NCI-H1694 treated with DMSO at 0.1 percent for 48 hours (cell line): ENCODE measurements at regions not wholly inside any gene's neighbourhood (a gene's known extent, or its start where the extent isn't known, plus 50 kb on each side); places are given as distances from the start of the nearest gene placed in this dataset.
"Not testable (repeated sequence)": the region's sequence is repeated elsewhere in the genome, so short reads cannot be mapped to it uniquely, and the experiment has no call there.

Experiments used
- DNase-seq: peaks from one replicate; lab custom pipeline; 2025; lab: John Stamatoyannopoulos, UW

- DNase-seq = not testable (repeated sequence)
Observed at GRCh38 chr2:95765925-95766910, 174.4 kb downstream of the TRIM43 start.

- DNase-seq = not testable (repeated sequence)
Observed at GRCh38 chr2:95767531-95767930, 175.7 kb downstream of the TRIM43 start.

GRCh38 chr2:95767950-95768349 is 176.1 kb downstream of the TRIM43 start:
- DNase-seq = not testable (repeated sequence)

- DNase-seq = not testable (repeated sequence)
Observed at GRCh38 chr2:95769256-95769655, 177.5 kb downstream of the TRIM43 start.

- not testable (repeated sequence) for DNase-seq
Observed at GRCh38 chr2:95770726-95771125, 178.9 kb downstream of the TRIM43 start.

GRCh38 chr2:95774322-95775192 is 182.8 kb downstream of the TRIM43 start:
- DNase-seq = not testable (repeated sequence)

GRCh38 chr2:95775193-95775531 is 183.4 kb downstream of the TRIM43 start:
- not testable (repeated sequence) for DNase-seq
